Endometrium (tissue), 2 donors: ENCODE measurements at regions not wholly inside any gene's neighbourhood (a gene's known extent, or its start where the extent isn't known, plus 50 kb on each side); places are given as distances from the start of the nearest gene placed in this dataset.

ENCODE experiments used
- FAIRE-seq: peaks from 2 replicates; lab custom pipeline; 2012; peaks lifted over from hg19 to GRCh38; lab: Jason Lieb, UNC
- donor health status: control.
- donor health status: control.

GRCh38 chr15:70199540-70200410 is 102.1 kb upstream of the TLE3 start:
- no peak for FAIRE-seq

DNA sequence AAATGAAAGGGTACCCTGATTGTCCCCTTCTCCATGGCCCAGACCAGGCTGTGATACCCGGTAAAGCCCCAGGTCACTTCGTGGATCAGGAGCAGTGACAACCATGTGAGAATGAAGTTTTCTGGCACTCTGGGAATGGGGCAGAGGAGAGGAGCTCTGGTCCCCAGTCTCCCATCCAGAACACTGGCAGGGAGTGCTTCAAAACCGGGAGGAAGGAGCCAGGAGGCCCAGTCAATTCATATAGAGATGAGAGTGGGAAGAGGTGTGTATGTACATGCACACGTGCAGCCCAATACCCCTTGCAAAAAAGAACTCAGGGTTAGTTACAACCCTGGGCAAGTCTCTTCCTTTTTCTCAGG is 101.4 kb upstream of the TLE3 start:
- FAIRE-seq, result no peak

GRCh38 chr15:70198441-70199123 is 100.9 kb upstream of the TLE3 start:
- FAIRE-seq, result no peak

DNA sequence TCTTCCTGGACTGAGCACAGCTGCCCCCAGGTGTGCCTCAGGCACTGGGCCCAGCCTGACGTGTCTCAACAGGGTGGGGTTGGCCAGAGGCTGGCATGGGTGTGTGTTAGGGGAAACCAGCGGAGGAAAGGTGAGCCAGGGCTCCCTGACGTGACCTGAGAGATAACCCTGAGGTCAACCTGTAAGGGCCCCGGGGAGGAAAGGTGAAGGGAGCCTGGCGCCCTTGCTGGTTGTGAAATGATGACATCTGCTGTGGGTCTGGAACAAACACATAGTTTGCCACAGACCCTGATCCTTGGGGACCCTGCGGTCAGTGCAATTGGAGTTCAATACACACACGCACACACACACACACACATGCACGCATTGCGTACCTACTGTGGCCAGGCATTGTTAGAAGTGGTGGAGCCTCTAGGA is 100.2 kb upstream of the TLE3 start:
- FAIRE-seq, result no peak

GRCh38 chr15:70197318-70197944 is 99.7 kb upstream of the TLE3 start:
- no peak for FAIRE-seq

- no peak for FAIRE-seq
Observed at GRCh38 chr15:70196372-70197316, 98.9 kb upstream of the TLE3 start.

GRCh38 chr15:70195587-70196305 is 98.0 kb upstream of the TLE3 start:
- FAIRE-seq, result no peak

DNA sequence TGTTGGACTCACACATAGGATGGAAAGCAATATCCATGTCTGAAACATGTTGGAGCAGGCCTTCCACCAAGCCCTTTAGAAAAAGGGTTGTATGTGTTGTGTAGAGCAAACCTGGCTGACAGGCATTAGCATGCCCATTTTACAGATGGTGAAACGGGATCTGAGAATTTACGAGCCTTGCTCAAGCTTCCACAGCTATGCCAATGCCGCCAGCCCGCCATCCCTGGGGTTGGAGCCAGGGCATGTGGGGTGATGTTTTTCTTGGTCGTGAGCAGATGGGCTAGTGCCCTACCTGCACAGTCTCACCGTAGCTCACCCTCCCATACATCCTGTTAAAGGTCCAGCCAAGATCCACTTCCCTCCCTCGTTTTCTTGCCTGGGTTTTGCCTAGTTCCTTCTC is 97.5 kb upstream of the TLE3 start:
- FAIRE-seq, result no peak

GRCh38 chr15:70194266-70194665 is 96.5 kb upstream of the TLE3 start:
- no peak for FAIRE-seq

GRCh38 chr15:70193734-70194133 is 96.0 kb upstream of the TLE3 start:
- no peak for FAIRE-seq

DNA sequence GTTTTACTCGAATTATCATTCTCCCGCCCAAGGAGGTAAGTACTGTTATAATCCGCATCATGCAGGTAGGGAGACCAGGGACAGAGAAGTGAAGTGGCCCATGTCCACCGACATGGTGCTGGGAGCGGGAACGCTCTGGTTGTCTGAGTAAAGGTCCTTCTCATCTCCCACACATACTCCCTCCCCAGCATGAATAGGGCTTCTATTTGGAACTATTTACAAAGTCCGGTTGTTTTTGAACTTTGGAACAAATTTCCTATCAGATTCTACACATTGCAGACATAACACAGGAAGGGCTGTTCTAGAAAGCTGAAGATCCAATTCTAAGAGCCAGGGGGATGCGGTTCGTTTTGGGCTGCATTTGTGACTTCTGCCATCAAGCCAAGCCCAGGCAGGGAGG is 94.8 kb upstream of the TLE3 start:
- FAIRE-seq, result no peak

- FAIRE-seq, result no peak
Observed at GRCh38 chr15:70192041-70192440, 94.3 kb upstream of the TLE3 start.

DNA sequence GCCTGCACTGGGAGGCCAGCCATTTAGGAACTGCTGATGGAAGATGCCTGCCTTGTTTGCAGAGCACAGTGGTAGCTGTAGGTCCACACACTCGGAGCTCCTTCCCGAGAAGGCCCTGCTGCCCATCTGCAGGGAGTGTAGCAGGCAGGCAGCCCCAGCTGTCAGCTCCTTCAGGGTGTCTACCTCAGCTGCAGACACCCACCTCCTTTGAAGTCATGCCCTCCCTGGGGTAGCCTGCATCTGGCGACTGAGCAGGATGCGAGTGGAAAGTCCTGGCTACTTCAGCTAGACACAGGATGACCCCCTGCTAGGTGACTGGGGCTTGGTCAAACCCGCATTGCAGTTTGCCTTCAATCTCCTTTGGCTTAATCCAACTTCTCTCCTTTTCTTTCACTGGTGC is 93.2 kb upstream of the TLE3 start:
- no peak for FAIRE-seq

- no peak for FAIRE-seq
Observed at GRCh38 chr15:70189826-70190695, 92.3 kb upstream of the TLE3 start.

DNA sequence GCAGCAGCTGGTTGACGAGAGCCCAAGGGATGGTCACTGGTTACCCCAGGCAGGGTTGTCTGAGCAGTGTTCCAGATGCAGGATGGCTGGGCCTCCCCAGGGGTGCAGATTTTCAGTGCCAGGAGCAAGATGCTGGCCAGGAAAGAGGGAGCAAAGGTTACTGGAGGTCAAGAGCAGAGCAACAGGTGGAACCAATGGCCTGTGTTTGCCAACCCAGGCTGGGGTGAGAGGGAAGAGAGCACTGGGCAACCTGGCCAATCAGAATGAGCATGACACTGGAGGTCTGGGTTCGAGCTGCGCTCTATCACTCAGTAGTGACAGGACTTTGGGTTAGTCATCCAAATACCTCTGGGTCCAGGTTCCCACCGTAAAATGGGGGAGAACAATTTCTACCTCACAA is 90.6 kb upstream of the TLE3 start:
- FAIRE-seq, result no peak

DNA sequence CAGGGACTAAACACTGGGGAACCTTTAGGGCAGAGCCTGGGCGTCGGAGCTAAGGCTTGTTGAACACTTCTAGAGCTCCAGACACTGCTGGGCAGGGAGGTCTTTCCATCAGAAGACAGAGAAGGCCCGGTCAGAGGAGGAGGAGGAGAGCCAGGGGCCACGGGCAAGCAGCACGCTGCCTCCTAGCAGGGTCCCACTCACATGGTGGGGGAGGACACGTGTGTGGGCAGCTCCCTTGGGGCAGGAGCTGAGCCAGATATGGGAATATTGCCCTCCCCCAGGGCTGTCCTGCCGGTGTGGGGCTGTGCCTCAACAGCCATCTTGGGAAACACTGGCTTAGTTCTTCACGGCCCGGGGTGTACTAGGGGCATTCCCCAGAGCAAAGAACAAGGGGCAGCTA is 89.6 kb upstream of the TLE3 start:
- FAIRE-seq, result no peak

- FAIRE-seq, result no peak
Observed at GRCh38 chr15:70186152-70186551, 88.4 kb upstream of the TLE3 start.

- no peak for FAIRE-seq
Observed at GRCh38 chr15:70185251-70185711, 87.6 kb upstream of the TLE3 start.

DNA sequence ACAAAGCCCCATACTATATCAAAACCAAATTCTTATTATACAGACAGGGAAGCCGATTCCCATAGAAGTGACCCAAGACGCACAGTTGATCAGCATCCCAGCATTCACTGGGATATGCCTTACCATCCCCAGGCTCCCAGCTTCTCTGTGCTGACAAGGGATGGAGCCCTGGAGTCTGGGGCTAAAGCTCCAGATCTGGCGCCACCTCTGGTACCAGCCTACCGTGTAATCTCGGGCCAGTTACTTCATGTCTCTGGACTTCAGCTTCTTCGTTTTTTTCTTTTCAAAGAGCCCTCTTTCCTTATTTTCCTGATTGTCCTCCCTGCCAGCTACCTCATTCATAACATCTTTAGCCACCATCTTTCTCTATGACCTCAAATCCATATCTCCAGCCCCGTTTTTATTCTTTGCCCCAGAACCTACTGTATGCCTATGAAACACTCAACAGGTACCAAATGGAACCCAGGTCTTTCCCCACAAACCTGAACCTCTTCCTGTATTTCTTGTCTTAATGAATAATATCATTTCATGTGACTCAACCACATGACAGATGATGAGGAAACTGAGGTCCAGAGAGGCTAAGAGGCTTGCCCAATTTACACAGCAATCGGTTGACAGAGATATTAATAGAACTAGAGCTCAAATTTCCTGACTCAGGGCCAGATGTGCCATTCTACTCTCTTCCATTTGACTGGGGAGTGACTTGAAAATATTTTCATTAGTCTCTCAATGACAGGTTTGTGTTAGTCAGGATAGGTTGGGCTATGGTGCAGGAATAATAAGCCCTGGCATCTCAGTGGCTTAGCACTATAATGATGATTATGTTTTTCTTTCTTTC is 85.4 kb upstream of the TLE3 start:
- no peak for FAIRE-seq
